GM21526 (cell line): ENCODE measurements at regions not wholly inside any gene's neighbourhood (a gene's known extent, or its start where the extent isn't known, plus 50 kb on each side); places are given as distances from the start of the nearest gene placed in this dataset.
"Not testable (repeated sequence)": the region's sequence is repeated elsewhere in the genome, so short reads cannot be mapped to it uniquely, and the experiment has no call there.

Experiments
- ATAC-seq: cut with Tn5 transposase; IDR thresholded peaks from one replicate; pipeline ENCODE4 v1.9.1; 2021; ENCODE audit warnings: moderate library complexity; ENCODE audit not compliant: unreplicated experiment, low FRiP score

DNA sequence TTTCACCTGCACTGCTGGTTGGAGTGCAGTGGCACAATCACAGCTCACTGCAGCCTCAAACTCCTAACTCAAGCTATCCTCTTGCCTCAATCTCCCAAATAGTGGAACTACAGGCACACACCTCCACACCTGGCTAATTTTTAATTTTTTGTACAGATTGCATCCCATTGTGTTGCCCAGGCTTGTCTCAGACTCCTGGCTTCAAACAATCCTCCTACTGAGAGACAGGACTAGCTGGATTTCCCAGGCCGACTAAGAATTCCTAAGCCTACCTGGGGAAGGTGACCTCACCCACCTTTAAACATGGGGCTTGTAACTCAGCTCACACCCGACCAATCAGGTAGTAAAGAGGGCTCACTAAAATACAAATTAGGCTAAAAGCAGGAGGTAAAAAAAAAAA lies 2003.3 kb upstream of the RAG2 start:
- ATAC-seq = not testable (repeated sequence)

DNA sequence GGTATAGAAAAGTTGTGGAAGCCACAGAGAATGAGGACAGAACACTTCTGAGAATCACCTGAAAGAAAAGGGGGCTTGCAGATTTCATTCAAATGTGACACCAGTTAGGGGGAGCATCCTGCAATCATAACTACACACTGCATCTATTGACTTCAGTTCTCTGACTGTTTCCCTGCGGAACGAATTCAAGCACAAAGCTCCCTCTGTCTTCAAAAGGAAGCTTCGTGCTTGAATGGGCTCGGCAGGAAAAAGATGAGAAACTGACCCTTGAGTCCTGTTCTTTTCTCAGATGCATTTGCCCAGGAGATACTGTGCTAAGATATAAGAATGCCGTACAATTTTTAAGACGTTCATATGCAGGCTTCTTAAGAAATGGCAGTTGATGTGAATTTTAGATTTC lies 2000.4 kb upstream of the RAG2 start:
- no peak for ATAC-seq

DNA sequence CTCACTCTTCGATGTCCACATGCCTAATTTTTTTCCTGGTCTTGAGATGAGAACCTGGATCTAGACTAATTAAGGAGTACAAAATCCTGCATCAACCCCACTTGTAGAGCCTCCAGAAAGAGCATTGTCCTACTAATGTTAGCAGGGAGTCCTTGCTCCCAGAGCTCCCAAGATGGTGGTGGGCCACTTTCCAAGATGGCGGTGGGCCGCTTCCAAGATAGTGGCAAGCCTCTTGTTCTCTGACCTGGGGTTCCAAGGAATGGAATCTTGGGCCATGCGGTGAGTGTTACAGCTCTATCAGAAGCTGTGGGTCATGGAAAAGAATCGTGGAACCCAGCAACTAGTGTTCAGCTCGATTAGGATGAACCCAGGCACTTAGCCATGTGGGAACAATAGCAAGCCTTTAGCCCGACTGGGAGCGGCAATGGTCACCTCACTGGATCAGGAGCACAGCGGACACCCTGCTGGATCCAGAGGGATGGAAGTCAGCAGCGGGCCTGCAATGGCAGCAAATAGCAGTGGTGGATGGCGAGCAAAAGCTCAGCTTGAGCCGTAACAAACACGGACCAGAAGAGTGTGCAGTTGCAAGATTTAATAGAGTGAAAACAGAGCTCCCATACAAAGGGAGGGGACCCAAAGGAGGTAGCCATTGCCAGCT lies 1997.5 kb upstream of the RAG2 start:
- ATAC-seq = not testable (repeated sequence)

DNA sequence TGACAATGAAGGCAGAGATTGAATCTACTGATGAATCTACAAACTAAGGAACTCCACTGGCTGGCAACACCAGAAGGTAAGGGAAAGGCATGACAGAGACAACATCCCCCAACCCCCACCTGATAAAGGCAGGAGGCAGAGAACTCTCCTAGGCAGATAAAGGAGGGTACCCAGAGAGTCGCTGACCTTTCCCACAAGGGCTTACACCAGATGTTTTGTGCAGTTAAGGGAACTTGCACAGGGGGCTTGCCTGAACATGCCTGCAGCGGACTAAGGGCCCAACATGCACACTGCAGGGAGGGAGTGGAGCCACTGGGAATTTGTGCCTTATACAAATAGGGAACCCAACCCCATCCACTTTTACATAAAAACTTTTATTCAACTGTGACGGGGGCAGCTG lies 1996.9 kb upstream of the RAG2 start:
- ATAC-seq = no peak

DNA sequence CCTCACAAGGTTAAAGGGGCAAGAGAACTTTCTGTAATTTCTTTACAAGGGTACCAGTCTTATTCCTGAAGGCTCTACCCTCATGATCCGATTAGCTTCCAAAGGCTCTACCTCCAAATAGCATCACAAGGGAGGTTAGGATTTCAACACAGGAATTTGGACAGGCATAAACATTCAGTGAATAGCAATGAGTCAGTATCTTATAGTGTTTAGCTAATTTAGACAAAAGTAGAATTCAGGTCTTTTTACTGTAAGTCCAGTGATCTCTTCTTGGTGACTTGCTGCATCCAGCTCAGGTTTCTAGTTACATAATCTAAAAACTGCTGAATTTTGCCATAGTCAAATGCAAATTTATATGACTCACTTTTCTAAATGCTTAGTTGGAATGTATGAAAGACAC lies 1995.6 kb upstream of the RAG2 start:
- ATAC-seq = no peak

DNA sequence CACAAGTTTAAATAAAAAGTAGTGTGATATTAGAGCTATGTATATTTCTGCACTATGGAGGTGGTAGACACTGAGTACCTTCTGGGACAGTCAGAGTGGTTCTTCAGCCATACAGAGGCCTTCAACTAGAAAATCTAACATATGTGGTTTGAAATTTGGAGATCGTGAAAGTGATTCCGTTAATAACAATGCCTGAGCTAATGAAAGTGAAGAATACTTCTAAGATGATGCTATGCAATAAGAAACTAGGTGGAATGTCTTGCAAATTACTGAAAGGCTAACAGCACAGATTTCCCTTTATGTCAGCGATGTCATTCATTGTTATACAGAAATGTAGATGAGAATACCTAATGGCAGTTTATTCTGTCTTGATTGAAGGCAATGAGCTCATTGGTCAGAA lies 1984.7 kb upstream of the RAG2 start:
- ATAC-seq = no peak

DNA sequence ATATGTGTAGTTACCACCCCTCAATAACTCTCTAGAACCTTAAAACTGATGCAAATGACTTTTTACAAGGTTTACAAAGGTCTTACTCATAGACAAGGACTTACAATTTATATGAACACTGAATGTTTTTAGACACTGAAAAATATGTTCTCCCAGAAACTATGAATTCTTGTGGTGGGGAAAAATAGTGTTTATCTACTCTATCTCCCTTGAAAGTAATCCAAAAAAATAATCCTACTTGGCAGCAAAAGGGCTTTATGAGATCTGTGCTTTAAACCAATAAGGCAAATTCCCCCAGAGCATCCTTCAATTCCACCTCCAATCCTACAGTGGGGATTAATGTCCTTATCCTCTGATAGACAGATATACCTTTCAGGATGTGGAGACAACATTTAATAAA lies 1984.1 kb upstream of the RAG2 start:
- ATAC-seq = no peak

DNA sequence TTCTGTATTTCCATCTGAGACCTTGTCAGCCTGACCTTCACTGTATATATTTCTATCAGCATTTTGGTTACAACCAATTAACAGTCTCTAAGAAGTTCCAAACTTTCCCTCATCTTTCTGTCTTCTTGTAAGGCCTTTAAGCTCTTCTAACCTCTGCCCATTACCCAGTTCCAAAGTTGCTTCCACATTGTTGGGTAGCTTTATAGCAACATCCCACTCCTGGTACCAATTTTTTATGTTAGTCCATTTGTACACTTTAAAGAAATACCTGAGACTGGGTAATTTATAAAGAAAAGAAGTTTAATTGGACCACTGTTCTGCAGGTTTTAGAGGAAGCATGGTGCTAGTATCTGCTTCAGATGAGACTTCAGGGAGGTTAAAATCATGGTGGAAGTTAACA lies 1979.7 kb upstream of the RAG2 start:
- ATAC-seq = no peak

DNA sequence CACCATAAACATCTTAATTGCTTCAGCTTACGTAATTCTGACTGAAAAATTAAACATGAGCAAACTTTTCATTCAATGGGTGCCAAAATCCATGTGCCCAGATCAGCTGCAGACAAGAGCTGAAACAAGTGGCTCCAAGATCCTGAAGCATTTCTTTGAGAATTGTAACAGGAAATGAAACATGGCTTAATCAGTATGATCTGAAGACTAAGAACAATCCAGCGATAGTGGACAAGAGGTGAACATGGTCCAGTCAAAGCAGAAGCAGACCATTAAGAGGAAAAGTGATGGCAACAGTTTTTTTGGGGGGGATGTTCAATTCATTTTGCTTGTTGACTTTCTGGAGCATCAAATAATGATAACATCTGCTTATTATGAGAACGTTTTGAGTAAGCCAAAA lies 1964.5 kb upstream of the RAG2 start:
- ATAC-seq = no peak

DNA sequence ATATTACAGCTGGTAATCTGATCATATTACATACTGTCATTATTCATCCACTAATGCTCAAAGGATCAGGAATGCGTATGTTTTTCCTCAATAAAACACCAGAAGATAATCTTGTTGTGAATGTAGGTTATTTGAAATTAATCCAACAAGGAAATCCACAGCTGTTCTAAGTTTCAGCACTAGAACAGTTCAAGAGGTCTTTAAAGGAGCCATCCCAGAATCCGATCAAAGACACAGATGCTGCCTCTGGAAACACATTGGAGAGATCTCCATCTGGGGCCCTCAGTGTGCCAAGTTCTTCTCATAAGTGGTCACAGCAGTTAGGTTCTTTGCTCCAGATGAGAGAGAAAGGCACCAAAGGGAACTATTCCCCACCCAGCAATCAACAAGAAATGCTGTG lies 1955.1 kb upstream of the RAG2 start:
- ATAC-seq = no peak

DNA sequence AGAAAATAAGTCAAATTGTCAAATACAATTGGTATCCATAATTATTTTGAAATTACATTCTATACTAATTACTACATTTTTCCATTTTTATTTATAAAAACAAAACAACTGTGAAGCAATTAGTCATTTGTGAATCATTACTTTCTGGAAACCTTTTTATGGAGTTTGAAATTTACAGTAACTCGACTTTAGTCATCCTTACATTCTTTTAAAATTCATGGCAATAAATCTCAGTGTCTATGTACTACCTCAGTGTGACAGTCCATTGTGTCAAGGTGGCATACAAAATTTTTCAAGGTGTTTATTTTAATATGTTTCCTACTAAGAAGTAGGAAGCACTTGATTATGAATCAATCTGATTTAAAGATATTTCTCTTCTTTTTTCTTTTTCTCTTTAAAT lies 1949.4 kb upstream of the RAG2 start:
- no peak for ATAC-seq

DNA sequence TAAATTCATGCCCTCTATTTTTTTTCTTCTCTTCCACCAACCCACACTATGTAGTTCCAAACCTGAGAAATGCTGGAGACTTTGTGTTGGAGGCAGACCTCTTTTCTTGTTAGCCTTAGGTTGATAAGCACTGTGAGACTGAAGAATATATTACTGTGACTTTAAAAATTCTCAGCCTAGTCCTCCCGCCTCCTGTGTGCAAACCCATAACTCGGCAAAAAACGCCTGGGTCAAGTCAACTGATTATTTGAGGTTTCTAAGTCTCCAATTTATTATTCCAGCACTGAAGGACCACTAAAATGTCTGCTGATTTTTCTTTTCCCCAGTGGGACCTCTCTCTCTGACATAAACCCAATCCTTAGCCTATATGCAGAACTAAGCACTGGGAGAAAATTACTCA lies 1946.0 kb upstream of the RAG2 start:
- ATAC-seq = no peak

DNA sequence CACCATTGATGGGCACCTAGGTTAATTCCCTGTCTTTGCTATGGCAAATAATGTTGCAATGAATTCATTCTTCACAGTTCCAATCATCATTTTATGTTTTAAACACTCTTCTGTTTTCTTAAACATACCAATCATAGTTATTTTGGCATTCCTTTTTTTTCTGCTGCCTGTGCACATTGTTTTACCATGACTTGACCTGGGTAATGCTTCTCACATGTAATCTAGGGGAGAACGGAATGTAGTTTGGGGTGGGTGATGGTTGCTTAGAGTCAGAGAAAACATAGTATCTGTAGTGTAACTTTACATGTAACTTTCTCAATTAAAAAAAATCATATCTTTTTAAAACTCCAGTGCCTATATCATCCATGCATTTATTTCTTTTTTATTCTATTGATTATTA lies 1945.3 kb upstream of the RAG2 start:
- no peak for ATAC-seq

DNA sequence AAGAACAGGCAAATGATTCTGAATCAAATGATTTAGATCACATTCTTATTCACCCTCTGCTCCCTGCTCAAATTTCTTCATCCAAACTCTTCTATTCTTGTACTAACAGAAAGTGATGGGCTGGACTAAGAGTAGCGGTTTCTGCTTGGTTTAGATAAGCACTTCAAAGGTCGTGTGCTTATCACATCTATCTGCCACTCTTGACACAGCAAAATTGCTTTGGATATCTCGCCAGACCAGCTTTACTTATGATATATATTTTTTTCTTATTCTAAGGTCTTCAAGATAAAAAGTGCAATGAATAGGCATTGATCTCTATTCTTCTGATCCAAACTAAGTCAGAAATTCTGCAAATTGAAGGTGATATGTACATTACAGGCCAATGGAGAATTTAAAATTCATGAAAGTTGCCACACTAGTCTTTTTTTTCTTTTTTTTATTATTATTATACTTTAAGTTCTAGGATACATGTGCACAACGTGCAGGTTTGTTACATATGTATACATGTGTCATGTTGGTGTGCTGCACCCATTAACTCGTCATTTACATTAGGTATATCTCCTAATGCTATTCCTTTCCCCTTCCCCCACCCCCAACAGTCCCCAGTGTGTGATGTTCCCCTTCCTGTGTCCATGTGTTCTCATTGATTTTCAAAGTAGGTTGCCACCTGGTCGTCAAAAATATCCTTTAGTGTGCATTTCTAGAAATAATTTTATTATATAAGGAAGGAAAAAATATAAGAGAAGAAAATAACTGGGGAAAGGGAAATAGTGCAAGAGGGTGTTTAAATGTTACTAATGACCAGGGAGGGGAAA lies 1941.0 kb upstream of the RAG2 start:
- ATAC-seq = no peak

DNA sequence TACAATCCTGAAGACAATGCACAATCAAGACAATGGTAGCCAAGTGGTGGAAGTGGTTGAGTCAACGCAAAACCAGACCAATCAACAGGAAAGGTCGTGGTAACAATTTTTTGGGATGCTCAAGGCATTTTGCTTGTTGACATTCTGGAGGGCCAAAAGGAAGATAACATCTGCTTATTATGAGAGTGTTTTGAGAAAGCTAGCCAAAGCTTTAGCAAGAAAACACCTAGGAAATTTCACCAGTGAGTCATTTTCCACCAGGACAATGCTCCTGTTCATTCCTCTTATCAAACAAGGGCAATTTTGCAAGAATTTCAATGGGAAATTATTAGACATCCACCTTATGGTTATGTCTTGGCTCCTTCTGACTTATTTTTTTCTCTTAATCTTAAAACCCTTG lies 1932.2 kb upstream of the RAG2 start:
- ATAC-seq = no peak

DNA sequence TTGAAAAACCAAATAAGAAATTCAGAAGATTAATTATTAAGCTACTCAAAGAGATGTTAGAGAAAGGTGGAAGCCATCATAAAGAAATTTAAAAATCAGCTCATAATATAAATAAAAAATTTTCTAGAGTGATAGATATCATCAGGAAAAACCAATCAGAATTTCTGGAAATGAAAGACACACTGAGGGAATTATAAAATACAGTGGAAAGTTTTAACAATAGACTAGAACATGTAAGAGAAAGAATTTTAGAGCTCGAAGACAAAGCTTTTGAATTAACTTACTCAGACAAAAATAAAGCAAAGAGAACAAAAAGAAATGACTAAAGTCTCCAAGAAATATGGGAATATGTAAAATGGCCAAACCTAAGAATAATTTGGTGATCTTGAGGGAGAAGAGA lies 1926.9 kb upstream of the RAG2 start:
- no peak for ATAC-seq

DNA sequence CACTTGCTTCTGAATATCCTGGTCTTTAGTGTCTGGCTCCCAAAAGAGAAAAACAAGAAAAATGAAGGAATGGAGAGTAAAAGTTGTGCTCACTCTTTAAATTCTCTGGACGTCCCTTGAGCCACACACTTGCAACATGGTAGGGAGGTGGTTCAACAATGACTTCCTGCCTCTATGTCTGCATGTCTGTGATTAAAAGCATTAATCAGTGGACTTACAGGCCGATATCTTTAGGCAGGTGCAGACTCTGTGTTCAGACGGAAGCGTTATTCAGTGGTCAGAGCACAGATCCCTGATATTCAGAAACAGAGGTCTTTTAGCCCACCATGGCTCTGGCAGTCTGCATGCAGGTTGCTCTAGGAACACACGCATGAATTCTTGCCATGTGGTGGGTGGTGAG lies 1920.0 kb upstream of the RAG2 start:
- ATAC-seq = no peak

DNA sequence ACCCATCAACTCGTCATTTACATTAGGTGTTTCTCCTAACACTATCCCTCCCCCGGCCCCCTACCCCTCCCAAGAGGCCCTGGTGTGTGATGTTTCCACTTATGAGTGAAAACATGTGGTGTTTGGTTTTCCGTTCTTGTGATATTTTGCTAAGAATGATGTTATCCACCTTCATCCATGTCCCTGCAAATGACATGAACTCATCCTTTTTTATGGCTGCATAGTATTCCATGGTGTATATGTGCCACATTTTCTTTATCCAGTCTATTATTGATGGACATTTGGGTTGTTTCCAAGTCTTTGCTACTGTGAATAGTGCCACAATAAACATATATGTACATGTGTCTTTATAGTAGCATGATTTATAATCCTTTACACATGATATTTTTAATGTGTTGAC lies 1914.8 kb upstream of the RAG2 start:
- not testable (repeated sequence) for ATAC-seq

DNA sequence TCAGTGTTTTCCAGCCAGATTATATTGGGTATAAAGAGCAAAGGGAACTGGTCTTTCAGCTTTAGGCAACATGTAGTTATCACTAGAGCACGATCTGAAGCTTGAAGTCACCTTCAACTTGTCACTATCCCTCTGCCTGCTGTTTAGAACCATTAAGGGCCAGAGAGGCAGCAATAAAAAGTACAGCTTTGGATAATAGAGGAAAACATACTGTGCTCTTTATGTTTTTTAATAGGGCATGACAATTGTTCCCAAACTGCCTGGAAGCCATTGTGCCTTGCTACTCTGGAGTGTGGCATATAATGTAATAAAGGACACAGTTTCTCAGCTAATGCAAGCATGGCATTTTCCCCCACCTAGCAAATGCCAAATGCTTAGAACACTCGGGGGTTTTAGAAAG lies 1912.0 kb upstream of the RAG2 start:
- ATAC-seq = no peak

DNA sequence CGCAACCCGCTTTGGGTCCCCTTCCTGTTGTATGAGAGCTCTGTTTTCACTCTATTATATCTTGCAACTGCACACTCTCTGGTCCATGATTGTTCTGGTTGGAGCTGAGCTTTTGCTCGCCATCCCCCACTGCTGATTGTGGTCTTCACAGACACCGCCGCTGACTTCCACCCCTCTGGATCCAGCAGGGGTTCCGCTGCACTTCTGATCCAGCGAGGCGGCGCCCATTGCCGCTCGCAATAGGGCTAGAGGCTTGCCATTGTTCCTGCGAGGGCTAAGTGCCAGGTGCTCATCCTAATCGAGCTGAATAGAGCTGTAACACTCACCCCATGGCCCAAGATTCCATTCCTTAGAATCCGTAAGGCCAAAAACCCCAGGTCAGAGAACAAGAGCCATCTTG lies 1905.8 kb upstream of the RAG2 start:
- no peak for ATAC-seq

DNA sequence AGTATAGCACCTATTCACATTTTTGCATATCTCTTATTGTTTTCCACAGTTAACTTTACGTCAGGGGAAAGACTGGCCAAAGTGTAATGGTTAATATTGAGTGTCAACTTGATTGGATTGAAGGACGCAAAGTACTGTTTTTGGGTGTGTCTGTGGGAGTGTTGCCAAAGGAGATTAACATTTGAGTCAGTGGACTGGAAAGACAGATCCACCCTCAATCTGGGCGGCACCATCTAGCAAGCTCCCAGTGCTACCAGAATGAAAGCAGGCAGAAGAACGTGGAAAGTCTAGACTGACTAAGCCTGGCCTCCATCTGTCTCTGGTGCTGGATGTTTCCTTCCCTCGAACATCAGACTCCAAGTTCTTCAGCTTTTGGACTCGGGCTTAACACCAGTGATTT lies 1900.7 kb upstream of the RAG2 start:
- ATAC-seq = no peak

DNA sequence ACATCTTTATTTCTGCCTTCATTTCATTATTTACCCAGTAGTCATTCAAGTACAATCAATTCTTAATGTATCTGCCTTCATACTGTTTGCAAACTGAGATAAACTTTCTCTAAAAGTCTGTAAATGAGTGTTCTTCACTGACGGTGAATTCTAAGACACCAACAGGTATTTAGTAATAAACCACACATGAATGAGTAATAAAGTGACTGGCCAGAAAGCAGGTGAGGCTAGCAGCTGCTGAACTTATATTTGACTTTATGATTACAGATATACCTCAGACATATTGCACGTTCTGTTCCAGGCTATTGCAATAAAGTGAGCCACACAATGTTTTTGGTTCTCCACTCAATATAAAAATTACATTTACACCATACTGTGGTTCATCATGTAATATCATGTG lies 1894.0 kb upstream of the RAG2 start:
- ATAC-seq = no peak
